ENCODE measurements at regions not wholly inside any gene's neighbourhood (a gene's known extent, or its start where the extent isn't known, plus 50 kb on each side); places are given as distances from the start of the nearest gene placed in this dataset.

- no peak overlapping the region for H3K27ac ChIP-seq (ENCODE audit: low read length)
- no peak overlapping the region for H3K4me3 ChIP-seq (ENCODE audit: low read depth in 2 of 2, low read length in 2 of 2)
- in situ Hi-C loops (cut with HindIII; ENCODE audit: low pct_unique_long_range_greater_than_20kb, low sequenced_read_pairs) = no loop called here
- ChIA-PET CTCF (no interaction called here), POLR2A (no interaction called here)
- no peaks in the 10 kb centered on the region for H3K27me3 ChIP-seq (ENCODE audit: control insufficient read depth, insufficient read depth, low read length)
- H3K4me1 ChIP-seq (ENCODE audit: control insufficient read depth, insufficient read depth, low read length) = no peaks in the 10 kb centered on the region
- DNase-seq (ENCODE audit: low read depth, low spot score) = no peak
- intact Hi-C loops (cut with micrococcal nuclease; ENCODE audit: unreplicated experiment) = no loop called here
- ATAC-seq = no peak
- no peaks in the 10 kb centered on the region for H3K36me3 ChIP-seq (ENCODE audit: control insufficient read depth, insufficient read depth, low read length)
- no TSS peak for BruUV-seq (replicated peaks)
- TF ChIP-seq POLR2AphosphoS5 (IDR thresholded peaks at IDR 0.05; ENCODE audit: low read depth, low read length) = no peak
- TF ChIP-seq CTCF (IDR thresholded peaks at IDR 0.05) = no peak
- no peak for TF ChIP-seq TCF7L2 (IDR thresholded peaks at IDR 0.05; ENCODE audit: low read depth, low read length)
- TF ChIP-seq SIN3A (IDR thresholded peaks at IDR 0.05; ENCODE audit: borderline replicate concordance, insufficient read depth, low read depth, low read length) = no peak
- TF ChIP-seq REST (IDR thresholded peaks at IDR 0.05; ENCODE audit: insufficient read depth in 1 of 2, low read depth in 2 of 2, low read length in 1 of 2) = no peak
- no peaks in the 10 kb centered on the region for H3K9me3 ChIP-seq (ENCODE audit: control insufficient read depth, insufficient read depth, low read depth, low read length)
Measured at GRCh38 chr1:79374397-79374796, 367.9 kb upstream of the ADGRL4 start.

- Histone ChIP-seq H3K4me3 (ENCODE audit: low read depth in 2 of 2, low read length in 2 of 2) (no peak overlapping the region), H3K27me3 (ENCODE audit: control insufficient read depth, insufficient read depth, low read length) (no peaks in the 10 kb centered on the region), H3K4me1 (ENCODE audit: control insufficient read depth, insufficient read depth, low read length) (no peaks in the 10 kb centered on the region), H3K27ac (ENCODE audit: low read length) (no peak overlapping the region), H3K36me3 (ENCODE audit: control insufficient read depth, insufficient read depth, low read length) (no peaks in the 10 kb centered on the region), H3K9me3 (ENCODE audit: control insufficient read depth, insufficient read depth, low read depth, low read length) (no peaks in the 10 kb centered on the region)
- BruUV-seq (replicated peaks) = no TSS peak
- in situ Hi-C loops (cut with HindIII; ENCODE audit: low pct_unique_long_range_greater_than_20kb, low sequenced_read_pairs) (no loop called here), intact Hi-C loops (cut with micrococcal nuclease; ENCODE audit: unreplicated experiment) (no loop called here)
- no peak for ATAC-seq
- ChIA-PET CTCF (no interaction called here), POLR2A (no interaction called here)
- TF ChIP-seq POLR2AphosphoS5 (IDR thresholded peaks at IDR 0.05; ENCODE audit: low read depth, low read length) = no peak
- TF ChIP-seq CTCF (IDR thresholded peaks at IDR 0.05) = no peak
- TF ChIP-seq REST (IDR thresholded peaks at IDR 0.05; ENCODE audit: insufficient read depth in 1 of 2, low read depth in 2 of 2, low read length in 1 of 2) = no peak
- TF ChIP-seq TCF7L2 (IDR thresholded peaks at IDR 0.05; ENCODE audit: low read depth, low read length) = no peak
- TF ChIP-seq SIN3A (IDR thresholded peaks at IDR 0.05; ENCODE audit: borderline replicate concordance, insufficient read depth, low read depth, low read length) = no peak
- no peak for DNase-seq (ENCODE audit: low read depth, low spot score)
Measured at GRCh38 chr1:79373481-79374125, 367.1 kb upstream of the ADGRL4 start.

Data from Panc1 (cell line).